Esophagus muscularis mucosa (tissue), 4 donors: ENCODE measurements at regions not wholly inside any gene's neighbourhood (a gene's known extent, or its start where the extent isn't known, plus 50 kb on each side); places are given as distances from the start of the nearest gene placed in this dataset.

Experiments used
- EP300 ChIP-seq: sonication (generic); formaldehyde crosslinking; IDR thresholded peaks from one replicate; pipeline ENCODE4 v1.6.1; 2017; ENCODE audit warnings: antibody characterized with exemption
- POLR2A ChIP-seq: fragments of 450-650 bp; IDR thresholded peaks from one replicate; pipeline ENCODE4 v1.6.1; 2017; ENCODE audit warnings: antibody characterized with exemption, moderate library complexity, mild to moderate bottlenecking, low read depth
- POLR2AphosphoS5 ChIP-seq, 2 donors: sonication (generic); formaldehyde crosslinking; IDR thresholded peaks; one replicate each; pipeline ENCODE4 v1.6.1; 2017; ENCODE audit warnings: antibody characterized with exemption in 2 of 2
- TF ChIP-seq, protein P1 (sequence below), 3 experiments: fragments of 200-600 bp in 2 of 3; fragments of 450-650 bp in 1 of 3; sonication (generic) in 2 of 3; IDR thresholded peaks; one replicate each; pipeline ENCODE4 v1.5.1; 2017 to 2019; ENCODE audit warnings: antibody characterized with exemption in 3 of 3, mild to moderate bottlenecking in 2 of 3, moderate library complexity in 1 of 3

DNA sequence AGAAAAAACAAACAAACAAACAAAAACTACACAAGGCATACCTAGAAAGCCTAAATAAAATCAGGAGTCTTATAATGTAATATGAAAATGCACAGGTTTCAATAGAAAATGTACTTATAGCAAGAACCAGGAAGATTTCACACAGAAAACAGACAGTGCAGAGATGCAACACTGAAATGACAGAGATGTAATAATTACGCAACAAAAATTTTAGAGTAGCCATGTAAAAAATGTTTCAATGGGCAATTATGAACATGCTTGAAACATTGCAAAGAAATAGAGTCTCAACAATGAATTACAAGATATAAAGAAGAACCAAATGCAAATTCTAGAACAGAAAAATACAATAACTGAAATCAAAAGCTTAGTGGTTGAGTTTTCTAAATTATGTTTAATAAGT lies 405.9 kb downstream of the PLK2 start:
- TF ChIP-seq, protein P1, sequence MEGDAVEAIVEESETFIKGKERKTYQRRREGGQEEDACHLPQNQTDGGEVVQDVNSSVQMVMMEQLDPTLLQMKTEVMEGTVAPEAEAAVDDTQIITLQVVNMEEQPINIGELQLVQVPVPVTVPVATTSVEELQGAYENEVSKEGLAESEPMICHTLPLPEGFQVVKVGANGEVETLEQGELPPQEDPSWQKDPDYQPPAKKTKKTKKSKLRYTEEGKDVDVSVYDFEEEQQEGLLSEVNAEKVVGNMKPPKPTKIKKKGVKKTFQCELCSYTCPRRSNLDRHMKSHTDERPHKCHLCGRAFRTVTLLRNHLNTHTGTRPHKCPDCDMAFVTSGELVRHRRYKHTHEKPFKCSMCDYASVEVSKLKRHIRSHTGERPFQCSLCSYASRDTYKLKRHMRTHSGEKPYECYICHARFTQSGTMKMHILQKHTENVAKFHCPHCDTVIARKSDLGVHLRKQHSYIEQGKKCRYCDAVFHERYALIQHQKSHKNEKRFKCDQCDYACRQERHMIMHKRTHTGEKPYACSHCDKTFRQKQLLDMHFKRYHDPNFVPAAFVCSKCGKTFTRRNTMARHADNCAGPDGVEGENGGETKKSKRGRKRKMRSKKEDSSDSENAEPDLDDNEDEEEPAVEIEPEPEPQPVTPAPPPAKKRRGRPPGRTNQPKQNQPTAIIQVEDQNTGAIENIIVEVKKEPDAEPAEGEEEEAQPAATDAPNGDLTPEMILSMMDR (IDR thresholded peaks at IDR 0.05), result no peak
- no peak for TF ChIP-seq EP300
- no peak for TF ChIP-seq POLR2AphosphoS5 (IDR thresholded peaks at IDR 0.05)
- TF ChIP-seq POLR2A, result no peak
